ENCODE measurements at regions not wholly inside any gene's neighbourhood (a gene's known extent, or its start where the extent isn't known, plus 50 kb on each side); places are given as distances from the start of the nearest gene placed in this dataset.

DNA sequence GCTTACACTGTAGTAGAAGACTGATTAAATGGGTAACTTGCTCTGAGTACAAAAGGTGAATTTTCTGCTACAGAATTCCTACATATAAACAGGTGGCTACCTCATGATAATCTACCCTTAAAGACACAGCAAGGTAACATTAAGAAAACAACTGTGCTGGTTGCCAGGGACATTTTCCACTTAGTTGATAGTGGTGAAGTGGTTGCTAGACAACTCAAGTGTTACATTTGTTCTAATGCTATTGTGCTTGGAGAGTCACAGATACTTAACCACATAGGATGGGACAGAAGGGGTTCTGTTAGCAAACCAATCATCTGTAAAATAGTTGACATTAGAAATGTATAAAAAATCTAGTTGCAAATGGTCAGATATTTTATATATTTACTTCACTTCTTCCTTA lies 870.3 kb upstream of the SEL1L start:
- no peak overlapping the region for H3K27ac ChIP-seq (ENCODE audit: low read depth, low read length, poor library complexity, severe bottlenecking)
- no peaks in the 10 kb centered on the region for H3K9me2 ChIP-seq (ENCODE audit: insufficient read depth, low read length)
- no TSS peak for BruUV-seq (replicated peaks)
- ChIA-PET POLR2A (no interaction called here), CTCF (ENCODE audit: unreplicated experiment) (no interaction called here)
- H3K4me3 ChIP-seq (ENCODE audit: low read depth, low read length, poor library complexity, severe bottlenecking), result no peak overlapping the region
- H2AFZ ChIP-seq (ENCODE audit: low read length), result no peak overlapping the region
- no peaks in the 10 kb centered on the region for H3K79me2 ChIP-seq (ENCODE audit: insufficient read depth, low read depth, low read length)
- H3K36me3 ChIP-seq (ENCODE audit: insufficient read depth, low read length), result no peaks in the 10 kb centered on the region
- no peak for DNase-seq (ENCODE audit: low spot score)
- no peaks in the 10 kb centered on the region for H3K4me1 ChIP-seq (ENCODE audit: insufficient read depth, low read length, poor library complexity, severe bottlenecking)
- no peaks in the 10 kb centered on the region for H3K9me3 ChIP-seq (ENCODE audit: low read length)
- intact Hi-C loops (cut with micrococcal nuclease; ENCODE audit: unreplicated experiment), result no loop called here
- TF ChIP-seq, protein P1, sequence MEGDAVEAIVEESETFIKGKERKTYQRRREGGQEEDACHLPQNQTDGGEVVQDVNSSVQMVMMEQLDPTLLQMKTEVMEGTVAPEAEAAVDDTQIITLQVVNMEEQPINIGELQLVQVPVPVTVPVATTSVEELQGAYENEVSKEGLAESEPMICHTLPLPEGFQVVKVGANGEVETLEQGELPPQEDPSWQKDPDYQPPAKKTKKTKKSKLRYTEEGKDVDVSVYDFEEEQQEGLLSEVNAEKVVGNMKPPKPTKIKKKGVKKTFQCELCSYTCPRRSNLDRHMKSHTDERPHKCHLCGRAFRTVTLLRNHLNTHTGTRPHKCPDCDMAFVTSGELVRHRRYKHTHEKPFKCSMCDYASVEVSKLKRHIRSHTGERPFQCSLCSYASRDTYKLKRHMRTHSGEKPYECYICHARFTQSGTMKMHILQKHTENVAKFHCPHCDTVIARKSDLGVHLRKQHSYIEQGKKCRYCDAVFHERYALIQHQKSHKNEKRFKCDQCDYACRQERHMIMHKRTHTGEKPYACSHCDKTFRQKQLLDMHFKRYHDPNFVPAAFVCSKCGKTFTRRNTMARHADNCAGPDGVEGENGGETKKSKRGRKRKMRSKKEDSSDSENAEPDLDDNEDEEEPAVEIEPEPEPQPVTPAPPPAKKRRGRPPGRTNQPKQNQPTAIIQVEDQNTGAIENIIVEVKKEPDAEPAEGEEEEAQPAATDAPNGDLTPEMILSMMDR (conservative IDR thresholded peaks at IDR 0.05; ENCODE audit: low read length), result no peak
- TF ChIP-seq EZH2phosphoT487 (IDR thresholded peaks at IDR 0.05; ENCODE audit: borderline replicate concordance, low read depth, low read length), result no peak
- no peaks in the 10 kb centered on the region for H4K20me1 ChIP-seq (ENCODE audit: insufficient read depth, low read length)
- H3K4me2 ChIP-seq (ENCODE audit: low read length), result no peak overlapping the region

DNA sequence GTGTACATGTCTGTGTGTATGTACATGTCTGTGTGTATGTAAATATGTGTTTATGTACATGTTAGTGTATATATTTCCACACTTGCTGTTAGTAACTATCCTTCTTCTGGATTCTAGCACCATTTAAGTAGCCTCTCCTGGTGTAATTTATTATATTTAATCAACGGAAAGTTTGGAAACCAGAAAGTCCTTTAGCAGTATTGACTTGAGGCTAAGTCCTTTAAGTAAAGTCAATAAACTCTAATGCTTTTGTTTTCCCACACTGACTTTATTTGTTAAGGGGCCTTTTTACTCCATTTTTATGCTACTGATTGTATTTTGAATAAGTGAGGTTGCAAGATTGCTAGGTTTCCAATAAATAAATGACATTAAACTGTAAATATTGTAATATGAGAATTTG lies 876.4 kb upstream of the SEL1L start:
- Histone ChIP-seq H3K79me2 (ENCODE audit: insufficient read depth, low read depth, low read length) (no peaks in the 10 kb centered on the region), H3K4me3 (ENCODE audit: low read depth, low read length, poor library complexity, severe bottlenecking) (no peak overlapping the region), H3K9me2 (ENCODE audit: insufficient read depth, low read length) (no peaks in the 10 kb centered on the region), H3K36me3 (ENCODE audit: insufficient read depth, low read length) (no peaks in the 10 kb centered on the region), H3K4me2 (ENCODE audit: low read length) (no peak overlapping the region), H2AFZ (ENCODE audit: low read length) (no peak overlapping the region), H3K4me1 (ENCODE audit: insufficient read depth, low read length, poor library complexity, severe bottlenecking) (peaks cover 4% of the 10 kb centered on the region), H4K20me1 (ENCODE audit: insufficient read depth, low read length) (no peaks in the 10 kb centered on the region), H3K9me3 (ENCODE audit: low read length) (no peaks in the 10 kb centered on the region), H3K27ac (ENCODE audit: low read depth, low read length, poor library complexity, severe bottlenecking) (no peak overlapping the region)
- intact Hi-C loops (cut with micrococcal nuclease; ENCODE audit: unreplicated experiment), result no loop called here
- CTCF ChIA-PET (ENCODE audit: unreplicated experiment), result no interaction called here
- TF ChIP-seq, protein P1 (conservative IDR thresholded peaks at IDR 0.05; ENCODE audit: low read length), result no peak
- no peak for TF ChIP-seq EZH2phosphoT487 (IDR thresholded peaks at IDR 0.05; ENCODE audit: borderline replicate concordance, low read depth, low read length)
- no peak for DNase-seq (ENCODE audit: low spot score)
- no TSS peak for BruUV-seq (replicated peaks)
- POLR2A ChIA-PET, result no interaction called here

DNA sequence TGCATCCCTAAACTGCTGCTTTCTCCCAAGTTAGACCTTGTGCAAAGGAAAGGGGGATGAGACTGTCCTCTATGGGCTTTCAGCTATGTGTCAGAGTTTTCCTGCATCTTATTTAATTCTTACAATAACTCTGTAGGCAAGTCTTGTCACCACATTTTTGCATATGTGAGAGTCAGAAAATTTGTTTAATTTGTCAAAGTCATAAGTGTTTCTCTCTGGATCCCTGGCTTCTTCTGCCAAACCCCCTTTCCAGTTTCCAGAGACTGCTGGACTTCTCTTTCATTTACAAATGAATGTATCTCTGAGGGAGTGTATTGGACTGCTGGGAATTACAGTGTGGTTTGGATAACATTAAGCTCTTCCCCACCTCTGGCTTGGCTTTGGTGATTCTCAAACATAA lies 877.6 kb upstream of the SEL1L start:
- no peak for DNase-seq (ENCODE audit: low spot score)
- no peaks in the 10 kb centered on the region for H3K9me2 ChIP-seq (ENCODE audit: insufficient read depth, low read length)
- CTCF ChIA-PET (ENCODE audit: unreplicated experiment), result no interaction called here
- intact Hi-C loops (cut with micrococcal nuclease; ENCODE audit: unreplicated experiment), result no loop called here
- TF ChIP-seq EZH2phosphoT487 (IDR thresholded peaks at IDR 0.05; ENCODE audit: borderline replicate concordance, low read depth, low read length), result no peak
- TF ChIP-seq, protein P1 (conservative IDR thresholded peaks at IDR 0.05; ENCODE audit: low read length), result no peak
- no peak overlapping the region for H3K4me2 ChIP-seq (ENCODE audit: low read length)
- no TSS peak for BruUV-seq (replicated peaks)
- no peaks in the 10 kb centered on the region for H3K79me2 ChIP-seq (ENCODE audit: insufficient read depth, low read depth, low read length)
- no peak overlapping the region for H3K4me3 ChIP-seq (ENCODE audit: low read depth, low read length, poor library complexity, severe bottlenecking)
- H2AFZ ChIP-seq (ENCODE audit: low read length), result no peak overlapping the region
- H3K9me3 ChIP-seq (ENCODE audit: low read length), result no peaks in the 10 kb centered on the region
- H3K27ac ChIP-seq (ENCODE audit: low read depth, low read length, poor library complexity, severe bottlenecking), result no peak overlapping the region
- H3K4me1 ChIP-seq (ENCODE audit: insufficient read depth, low read length, poor library complexity, severe bottlenecking), result peaks cover 4% of the 10 kb centered on the region
- POLR2A ChIA-PET, result no interaction called here
- no peaks in the 10 kb centered on the region for H4K20me1 ChIP-seq (ENCODE audit: insufficient read depth, low read length)
- no peaks in the 10 kb centered on the region for H3K36me3 ChIP-seq (ENCODE audit: insufficient read depth, low read length)

Measured in OCI-LY7 (cell line).